ENCODE measurements at regions not wholly inside any gene's neighbourhood (a gene's known extent, or its start where the extent isn't known, plus 50 kb on each side); places are given as distances from the start of the nearest gene placed in this dataset.
"Not testable (repeated sequence)": the region's sequence is repeated elsewhere in the genome, so short reads cannot be mapped to it uniquely, and the experiment has no call there.

GRCh38 chr11:72525466-72525865 is 91.1 kb upstream of the CLPB start:
- Mint-ChIP-seq H3K4me1 (ENCODE audit: low read depth in 2 of 2) (peaks cover 38 to 41% of the 10 kb centered on the region in 2 donors), H3K36me3 (ENCODE audit: insufficient read depth) (peaks cover 12% of the 10 kb centered on the region), H3K27me3 (no peaks in the 10 kb centered on the region), H3K4me3 (no peak overlapping the region), H3K27ac (no peak overlapping the region), H3K9me3 (no peaks in the 10 kb centered on the region)
- ATAC-seq (replicated peaks) (no peak), DNase-seq (no peak)

- Mint-ChIP-seq H3K36me3 (ENCODE audit: insufficient read depth) (peaks cover 12% of the 10 kb centered on the region), H3K4me3 (no peak overlapping the region), H3K27me3 (no peaks in the 10 kb centered on the region), H3K27ac (no peak overlapping the region), H3K9me3 (no peaks in the 10 kb centered on the region), H3K4me1 (ENCODE audit: low read depth in 2 of 2) (peaks cover 42 to 46% of the 10 kb centered on the region in 2 donors)
- no peak for DNase-seq
- ATAC-seq (replicated peaks) = no peak
Observed at GRCh38 chr11:72524711-72525110, 90.4 kb upstream of the CLPB start.

- no peaks in the 10 kb centered on the region for H3K9me3 Mint-ChIP-seq
- H3K4me1 Mint-ChIP-seq (ENCODE audit: low read depth in 2 of 2) = peaks cover 49 to 53% of the 10 kb centered on the region in 2 donors
- no peak for DNase-seq
- no peaks in the 10 kb centered on the region for H3K27me3 Mint-ChIP-seq
- peaks cover 9% of the 10 kb centered on the region for H3K36me3 Mint-ChIP-seq (ENCODE audit: insufficient read depth)
- no peak for ATAC-seq (replicated peaks)
- no peak overlapping the region for H3K4me3 Mint-ChIP-seq
- no peak overlapping the region for H3K27ac Mint-ChIP-seq
Observed at GRCh38 chr11:72523991-72524390, 89.7 kb upstream of the CLPB start.

- Mint-ChIP-seq H3K9me3 (no peaks in the 10 kb centered on the region), H3K36me3 (ENCODE audit: insufficient read depth) (peaks cover 9% of the 10 kb centered on the region), H3K27ac (peak overlapping the region in 1 of 2 donors; percentile 69), H3K4me3 (no peak overlapping the region), H3K27me3 (no peaks in the 10 kb centered on the region), H3K4me1 (ENCODE audit: low read depth in 2 of 2) (peaks cover 50 to 55% of the 10 kb centered on the region in 2 donors)
- ATAC-seq (replicated peaks) = no peak
- no peak for DNase-seq
Observed at GRCh38 chr11:72522186-72522585, 87.9 kb upstream of the CLPB start.

- Mint-ChIP-seq H3K36me3 (ENCODE audit: insufficient read depth) (peaks cover 9% of the 10 kb centered on the region), H3K4me3 (peak overlapping the region; percentile 76 to 79), H3K27ac (peak overlapping the region in 1 of 2 donors; percentile 68), H3K9me3 (no peaks in the 10 kb centered on the region), H3K4me1 (ENCODE audit: low read depth in 2 of 2) (peaks cover 55 to 58% of the 10 kb centered on the region in 2 donors), H3K27me3 (no peaks in the 10 kb centered on the region)
- DNase-seq (no peak), ATAC-seq (replicated peaks) (no peak)
Observed at GRCh38 chr11:72521664-72522063, 87.3 kb upstream of the CLPB start.

GRCh38 chr11:72520815-72521214 is 86.5 kb upstream of the CLPB start:
- DNase-seq = no peak
- H3K9me3 Mint-ChIP-seq = no peaks in the 10 kb centered on the region
- H3K36me3 Mint-ChIP-seq (ENCODE audit: insufficient read depth) = peaks cover 9% of the 10 kb centered on the region
- peaks cover 53 to 58% of the 10 kb centered on the region in 2 donors for H3K4me1 Mint-ChIP-seq (ENCODE audit: low read depth in 2 of 2)
- H3K27me3 Mint-ChIP-seq = no peaks in the 10 kb centered on the region
- peak overlapping the region; percentile 14 to 68 for H3K27ac Mint-ChIP-seq
- H3K4me3 Mint-ChIP-seq = peak overlapping the region; percentile 76 to 79
- ATAC-seq (replicated peaks) = no peak

GRCh38 chr11:72519882-72520281 is 85.6 kb upstream of the CLPB start:
- H3K4me3 Mint-ChIP-seq = peak overlapping the region; percentile 76 to 79
- DNase-seq = peak; percentile 27 to 50 (median 33)
- not testable (repeated sequence) for H3K9me3 Mint-ChIP-seq; H3K36me3 Mint-ChIP-seq (ENCODE audit: insufficient read depth); H3K27me3 Mint-ChIP-seq
- peak; percentile 96 for ATAC-seq (replicated peaks)
- peak overlapping the region; percentile 68 to 77 for H3K27ac Mint-ChIP-seq
- H3K4me1 Mint-ChIP-seq (ENCODE audit: low read depth in 2 of 2) = peaks cover 49 to 58% of the 10 kb centered on the region in 2 donors

GRCh38 chr11:72519220-72519881 is 85.0 kb upstream of the CLPB start:
- Mint-ChIP-seq H3K9me3 (no peaks in the 10 kb centered on the region), H3K4me3 (peak overlapping the region; percentile 76 to 79), H3K27ac (peak overlapping the region; percentile 68 to 77), H3K36me3 (ENCODE audit: insufficient read depth) (peaks cover 9% of the 10 kb centered on the region), H3K4me1 (ENCODE audit: low read depth in 2 of 2) (peaks cover 49 to 56% of the 10 kb centered on the region in 2 donors), H3K27me3 (no peaks in the 10 kb centered on the region)
- ATAC-seq (replicated peaks) (peak; percentile 39), DNase-seq (peak in 1 of 3 experiments; percentile 4)

GRCh38 chr11:72514331-72514730 is 80.0 kb upstream of the CLPB start:
- no peak overlapping the region for H3K27ac Mint-ChIP-seq
- DNase-seq (no peak), ATAC-seq (replicated peaks) (no peak)
- H3K27me3 Mint-ChIP-seq = no peaks in the 10 kb centered on the region
- no peak overlapping the region for H3K4me3 Mint-ChIP-seq
- H3K9me3 Mint-ChIP-seq = peaks cover 2 to 13% of the 10 kb centered on the region in 2 donors
- no peaks in the 10 kb centered on the region for H3K36me3 Mint-ChIP-seq (ENCODE audit: insufficient read depth)
- peaks cover 9 to 13% of the 10 kb centered on the region in 2 donors for H3K4me1 Mint-ChIP-seq (ENCODE audit: low read depth in 2 of 2)

- H3K4me3 Mint-ChIP-seq = no peak overlapping the region
- H3K27ac Mint-ChIP-seq = no peak overlapping the region
- H3K27me3 Mint-ChIP-seq = no peaks in the 10 kb centered on the region
- DNase-seq (no peak), ATAC-seq (replicated peaks) (no peak)
- no peaks in the 10 kb centered on the region for H3K36me3 Mint-ChIP-seq (ENCODE audit: insufficient read depth)
- peaks cover 2 to 13% of the 10 kb centered on the region in 2 donors for H3K9me3 Mint-ChIP-seq
- peaks cover 7 to 8% of the 10 kb centered on the region in 2 donors for H3K4me1 Mint-ChIP-seq (ENCODE audit: low read depth in 2 of 2)
Observed at GRCh38 chr11:72513411-72513810, 79.1 kb upstream of the CLPB start.

GRCh38 chr11:72512956-72513355 is 78.6 kb upstream of the CLPB start:
- Mint-ChIP-seq H3K4me1 (ENCODE audit: low read depth in 2 of 2) (peaks cover 7 to 8% of the 10 kb centered on the region in 2 donors), H3K27me3 (no peaks in the 10 kb centered on the region), H3K36me3 (ENCODE audit: insufficient read depth) (no peaks in the 10 kb centered on the region), H3K9me3 (peaks cover 2 to 13% of the 10 kb centered on the region in 2 donors), H3K27ac (no peak overlapping the region), H3K4me3 (no peak overlapping the region)
- DNase-seq (no peak), ATAC-seq (replicated peaks) (no peak)

GRCh38 chr11:72511393-72512047 is 77.2 kb upstream of the CLPB start:
- Mint-ChIP-seq H3K9me3 (peaks cover 2 to 13% of the 10 kb centered on the region in 2 donors), H3K27ac (no peak overlapping the region), H3K4me3 (no peak overlapping the region), H3K4me1 (ENCODE audit: low read depth in 2 of 2) (peaks cover 0 to 4% of the 10 kb centered on the region in 2 donors), H3K36me3 (ENCODE audit: insufficient read depth) (no peaks in the 10 kb centered on the region), H3K27me3 (peaks cover 0 to under 1% of the 10 kb centered on the region in 2 donors)
- ATAC-seq (replicated peaks) (no peak), DNase-seq (no peak)

GRCh38 chr11:72507050-72507449 is 72.7 kb upstream of the CLPB start:
- no peak for ATAC-seq (replicated peaks)
- Mint-ChIP-seq H3K27ac (no peak overlapping the region), H3K36me3 (ENCODE audit: insufficient read depth) (no peaks in the 10 kb centered on the region), H3K4me1 (ENCODE audit: low read depth in 2 of 2) (peaks cover 0 to 9% of the 10 kb centered on the region in 2 donors), H3K27me3 (peaks cover 6 to 7% of the 10 kb centered on the region in 2 donors), H3K4me3 (no peak overlapping the region), H3K9me3 (peaks cover 2 to 13% of the 10 kb centered on the region in 2 donors)
- no peak for DNase-seq

- Mint-ChIP-seq H3K27ac (no peak overlapping the region), H3K36me3 (ENCODE audit: insufficient read depth) (no peaks in the 10 kb centered on the region), H3K4me3 (no peak overlapping the region), H3K9me3 (peaks cover 0 to 5% of the 10 kb centered on the region in 2 donors), H3K4me1 (ENCODE audit: low read depth in 2 of 2) (peaks cover 3 to 12% of the 10 kb centered on the region in 2 donors), H3K27me3 (no peaks in the 10 kb centered on the region)
- no peak for ATAC-seq (replicated peaks)
- no peak for DNase-seq
Observed at GRCh38 chr11:72497731-72498130, 63.4 kb upstream of the CLPB start.
